Gastrocnemius medialis (tissue), 4 donors: ENCODE measurements at regions not wholly inside any gene's neighbourhood (a gene's known extent, or its start where the extent isn't known, plus 50 kb on each side); places are given as distances from the start of the nearest gene placed in this dataset.

Source experiments
- ATAC-seq, 2 donors: fragments of 150-250 bp; one replicate each; pipeline ENCODE4 v1.9.1; 2016
- DNase-seq, 2 donors: peaks; one replicate each; pipeline ENCODE4 v3.0.0-alpha.2; 2019
- H3K27ac ChIP-seq, 4 donors: fragments of 200-600 bp; sonication (generic); 1 replicate in 1 of 4; 2 replicates in 3 of 4; pipeline ENCODE4 v1.5.1; 2016 to 2018; ENCODE audit warnings: mild to moderate bottlenecking in 2 of 4, moderate library complexity in 1 of 4
- H3K27me3 ChIP-seq, 3 donors: fragments of 200-600 bp; sonication (generic) in 2 of 3; 1 replicate in 1 of 3; 2 replicates in 2 of 3; pipeline versions ENCODE4 v1.5.1 to v1.6.0; 2016 to 2019; ENCODE audit warnings: mild to moderate bottlenecking in 1 of 3, moderate library complexity in 1 of 3
- H3K36me3 ChIP-seq, 2 donors: fragments of 200-600 bp; sonication (generic) in 1 of 2; one replicate each; pipeline ENCODE4 v1.5.1; 2017 to 2018
- H3K4me1 ChIP-seq, 2 donors: fragments of 200-600 bp; sonication (generic) in 1 of 2; one replicate each; pipeline ENCODE4 v1.5.1; 2016 to 2017; ENCODE audit warnings: mild to moderate bottlenecking in 2 of 2
- H3K4me3 ChIP-seq, 4 donors: fragments of 200-600 bp; sonication (generic) in 3 of 4; 1 replicate in 1 of 4; 2 replicates in 3 of 4; pipeline ENCODE4 v1.5.1; 2016 to 2019; ENCODE audit warnings: mild to moderate bottlenecking in 2 of 4
- H3K9me3 ChIP-seq, 3 donors: fragments of 200-600 bp; sonication (generic) in 2 of 3; 1 replicate in 1 of 3; 2 replicates in 2 of 3; pipeline ENCODE4 v1.5.1; 2016 to 2019
- POLR2A ChIP-seq, 2 donors: fragments of 450-650 bp; IDR thresholded peaks; one replicate each; pipeline ENCODE4 v1.6.1; 2017; ENCODE audit warnings: antibody characterized with exemption in 2 of 2, mild to moderate bottlenecking in 2 of 2, moderate library complexity in 2 of 2
- in situ Hi-C, 4 donors: fragments of 200-750 bp; cut with MboI; loops; one replicate each; pipeline versions ENCODE4 v1.15.0 to v1.8.0; 2017; ENCODE audit warnings: low sequenced_read_pairs in 4 of 4
- intact Hi-C: fragments of 100-400 bp; cut with DNase I; formaldehyde crosslinking; loops from one replicate; pipeline ENCODE4 v1.15.1; 2023; ENCODE audit warnings: low total_unique reads
- TF ChIP-seq, protein P1 (sequence below), 5 experiments: fragments of 450-650 bp in 3 of 5; fragments of 200-600 bp in 2 of 5; sonication (generic) in 2 of 5; IDR thresholded peaks in 4 of 5; conservative IDR thresholded peaks in 1 of 5; 1 replicate in 4 of 5; 2 replicates in 1 of 5; pipeline ENCODE4 v1.5.1; 2016 to 2019; ENCODE audit warnings: antibody characterized with exemption in 5 of 5, mild to moderate bottlenecking in 3 of 5, moderate library complexity in 3 of 5

DNA sequence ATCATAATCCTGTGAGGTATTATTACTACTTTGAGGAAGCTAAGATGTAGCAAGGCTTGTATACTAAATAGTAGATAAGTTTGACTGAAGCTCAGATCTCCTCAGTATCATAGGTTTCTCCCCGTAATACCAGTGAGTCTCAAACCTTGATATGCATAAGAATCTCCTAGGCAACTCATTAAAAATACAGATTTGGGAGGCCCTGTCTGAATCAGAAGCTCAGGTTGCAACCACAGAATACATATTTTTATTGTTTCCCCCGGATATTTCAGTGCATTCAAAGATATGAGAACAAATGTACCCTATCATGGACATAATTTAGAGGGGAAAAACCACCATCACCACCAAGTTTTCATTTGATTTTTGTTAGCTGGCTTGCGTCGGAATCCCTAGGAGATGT is 242.1 kb upstream of the C2CD4B start:
- intact Hi-C loops, result loop anchor here (10.0 kb wide), 1 partner anchor 488 kb away; no protein-coding TSS in a partner anchor
- H3K27me3 ChIP-seq, result no peaks in the 10 kb centered on the region
- DNase-seq (no peak), ATAC-seq (no peak)
- no peak overlapping the region for H3K4me3 ChIP-seq
- no peaks in the 10 kb centered on the region for H3K9me3 ChIP-seq
- TF ChIP-seq, protein P1, sequence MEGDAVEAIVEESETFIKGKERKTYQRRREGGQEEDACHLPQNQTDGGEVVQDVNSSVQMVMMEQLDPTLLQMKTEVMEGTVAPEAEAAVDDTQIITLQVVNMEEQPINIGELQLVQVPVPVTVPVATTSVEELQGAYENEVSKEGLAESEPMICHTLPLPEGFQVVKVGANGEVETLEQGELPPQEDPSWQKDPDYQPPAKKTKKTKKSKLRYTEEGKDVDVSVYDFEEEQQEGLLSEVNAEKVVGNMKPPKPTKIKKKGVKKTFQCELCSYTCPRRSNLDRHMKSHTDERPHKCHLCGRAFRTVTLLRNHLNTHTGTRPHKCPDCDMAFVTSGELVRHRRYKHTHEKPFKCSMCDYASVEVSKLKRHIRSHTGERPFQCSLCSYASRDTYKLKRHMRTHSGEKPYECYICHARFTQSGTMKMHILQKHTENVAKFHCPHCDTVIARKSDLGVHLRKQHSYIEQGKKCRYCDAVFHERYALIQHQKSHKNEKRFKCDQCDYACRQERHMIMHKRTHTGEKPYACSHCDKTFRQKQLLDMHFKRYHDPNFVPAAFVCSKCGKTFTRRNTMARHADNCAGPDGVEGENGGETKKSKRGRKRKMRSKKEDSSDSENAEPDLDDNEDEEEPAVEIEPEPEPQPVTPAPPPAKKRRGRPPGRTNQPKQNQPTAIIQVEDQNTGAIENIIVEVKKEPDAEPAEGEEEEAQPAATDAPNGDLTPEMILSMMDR (IDR thresholded peaks at IDR 0.05 in 4 of 5, conservative IDR thresholded peaks at IDR 0.05 in 1 of 5), result no peak
- no peak for TF ChIP-seq POLR2A (IDR thresholded peaks at IDR 0.05)
- no peaks in the 10 kb centered on the region for H3K36me3 ChIP-seq
- H3K27ac ChIP-seq, result no peak overlapping the region
- in situ Hi-C loops, result no loop called here
- H3K4me1 ChIP-seq, result peaks cover 22 to 39% of the 10 kb centered on the region in 2 donors

DNA sequence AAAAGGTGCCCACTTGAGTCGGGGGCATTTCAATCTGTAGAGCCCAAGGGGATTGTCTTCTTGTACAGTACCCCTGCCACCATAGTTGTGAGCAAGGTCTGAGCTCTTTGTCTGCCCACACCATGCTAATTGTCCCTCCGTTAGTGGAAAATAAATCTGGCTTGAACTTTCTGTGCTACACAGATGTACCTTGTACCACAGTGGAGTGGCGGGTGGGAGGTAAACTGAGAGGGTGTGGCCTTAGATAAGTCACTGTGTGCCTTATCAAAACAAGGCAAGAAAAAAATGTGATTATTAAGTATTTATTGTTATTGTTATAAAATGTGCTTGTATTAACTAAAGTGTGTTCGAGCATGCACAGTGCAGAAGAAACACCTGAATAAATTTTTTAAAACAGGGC is 242.9 kb upstream of the C2CD4B start:
- H3K4me1 ChIP-seq, result peaks cover 23 to 39% of the 10 kb centered on the region in 2 donors

DNA sequence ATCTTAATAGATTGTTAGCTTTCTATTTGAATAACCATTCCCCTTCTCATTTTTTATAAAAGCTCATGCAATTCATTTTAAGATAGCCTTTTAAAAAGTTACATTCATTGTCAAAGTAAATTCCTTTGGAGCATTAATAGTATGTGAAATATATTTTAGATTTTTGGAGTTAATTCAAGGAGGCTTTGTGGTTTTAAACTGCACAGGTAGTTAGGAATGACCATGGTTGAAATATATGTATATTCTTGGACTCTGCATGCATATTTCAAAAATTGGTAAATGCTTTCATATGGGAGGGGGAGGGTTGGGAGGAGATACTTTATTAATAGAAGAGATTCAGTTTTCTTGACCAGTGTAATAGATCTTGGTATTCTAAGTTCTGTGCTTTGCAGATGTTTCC is 244.4 kb upstream of the C2CD4B start:
- intact Hi-C loops, result loop anchor here (10.0 kb wide), 1 partner anchor 485 kb away; no protein-coding TSS in a partner anchor
- TF ChIP-seq, protein P1 (IDR thresholded peaks at IDR 0.05 in 4 of 5, conservative IDR thresholded peaks at IDR 0.05 in 1 of 5), result no peak
- no peak for TF ChIP-seq POLR2A (IDR thresholded peaks at IDR 0.05)
- no peaks in the 10 kb centered on the region for H3K27me3 ChIP-seq
- no peak overlapping the region for H3K27ac ChIP-seq
- no peak overlapping the region for H3K4me3 ChIP-seq
- H3K36me3 ChIP-seq, result no peaks in the 10 kb centered on the region
- in situ Hi-C loops, result no loop called here
- H3K9me3 ChIP-seq, result no peaks in the 10 kb centered on the region
- peaks cover 19 to 33% of the 10 kb centered on the region in 2 donors for H3K4me1 ChIP-seq
- no peak for ATAC-seq
- no peak for DNase-seq

More for the DNA sequence above, 242.9 kb upstream of the C2CD4B start:
- Histone ChIP-seq H3K27me3 (no peaks in the 10 kb centered on the region), H3K36me3 (no peaks in the 10 kb centered on the region), H3K27ac (no peak overlapping the region), H3K4me3 (no peak overlapping the region), H3K9me3 (no peaks in the 10 kb centered on the region)
- DNase-seq, result no peak
- no peak for TF ChIP-seq POLR2A (IDR thresholded peaks at IDR 0.05)
- TF ChIP-seq, protein P1 (IDR thresholded peaks at IDR 0.05 in 4 of 5, conservative IDR thresholded peaks at IDR 0.05 in 1 of 5), result no peak
- intact Hi-C loops (loop anchor here (10.0 kb wide), 1 partner anchor 487 kb away; no protein-coding TSS in a partner anchor), in situ Hi-C loops (no loop called here)
- no peak for ATAC-seq

DNA sequence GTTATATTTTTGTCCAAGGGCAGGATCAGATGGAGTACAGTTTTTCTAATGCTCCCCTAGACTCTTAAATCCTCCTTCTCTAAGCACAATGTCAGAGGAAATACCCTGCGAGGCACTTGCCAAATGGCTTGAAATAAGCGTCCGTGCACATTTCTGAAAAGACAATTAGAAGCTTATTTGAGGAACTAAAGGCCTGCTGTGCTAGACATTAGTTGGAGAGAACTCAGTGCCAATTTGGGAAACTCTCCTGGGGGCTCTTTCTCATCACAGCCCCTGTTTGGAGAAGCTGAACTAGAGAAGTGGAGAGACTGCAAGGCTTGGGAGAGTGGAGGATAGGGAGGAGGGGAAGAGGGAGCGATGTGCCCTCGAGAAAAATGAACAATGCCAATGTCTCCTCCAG is 247.6 kb upstream of the C2CD4B start:
- ATAC-seq (no peak), DNase-seq (no peak)
- in situ Hi-C loops (no loop called here), intact Hi-C loops (no loop called here)
- Histone ChIP-seq H3K4me3 (no peak overlapping the region), H3K27me3 (no peaks in the 10 kb centered on the region), H3K27ac (no peak overlapping the region), H3K4me1 (peaks cover 20 to 29% of the 10 kb centered on the region in 2 donors), H3K36me3 (no peaks in the 10 kb centered on the region), H3K9me3 (no peaks in the 10 kb centered on the region)
- TF ChIP-seq, protein P1 (IDR thresholded peaks at IDR 0.05 in 4 of 5, conservative IDR thresholded peaks at IDR 0.05 in 1 of 5), result no peak
- no peak for TF ChIP-seq POLR2A (IDR thresholded peaks at IDR 0.05)

DNA sequence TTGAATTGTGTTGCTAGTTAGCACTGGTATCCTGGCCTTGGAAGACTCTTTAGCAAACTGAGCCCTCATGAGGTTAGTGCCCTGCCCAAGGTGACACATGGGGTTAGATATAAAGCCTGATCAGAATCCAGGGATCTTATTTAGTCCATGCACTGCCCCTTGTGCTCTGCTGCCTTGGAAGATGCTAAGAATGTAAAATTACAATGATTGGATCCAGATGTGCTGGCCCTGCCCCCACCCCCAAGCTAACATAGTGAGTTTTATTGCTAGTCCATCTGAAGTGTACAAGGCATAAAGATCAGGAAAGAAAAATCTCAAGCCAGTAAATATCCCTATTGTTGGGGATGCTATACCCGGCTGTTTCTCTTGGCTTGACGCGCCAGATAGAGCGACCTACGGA is 248.1 kb upstream of the C2CD4B start:
- Histone ChIP-seq H3K9me3 (no peaks in the 10 kb centered on the region), H3K4me1 (peaks cover 20 to 31% of the 10 kb centered on the region in 2 donors), H3K36me3 (no peaks in the 10 kb centered on the region), H3K27ac (no peak overlapping the region), H3K27me3 (no peaks in the 10 kb centered on the region), H3K4me3 (no peak overlapping the region)
- TF ChIP-seq, protein P1 (IDR thresholded peaks at IDR 0.05 in 4 of 5, conservative IDR thresholded peaks at IDR 0.05 in 1 of 5), result no peak
- no peak for TF ChIP-seq POLR2A (IDR thresholded peaks at IDR 0.05)
- no peak for ATAC-seq
- no peak for DNase-seq
- in situ Hi-C loops, result no loop called here
- intact Hi-C loops, result no loop called here
